ENCODE measurements at regions not wholly inside any gene's neighbourhood (a gene's known extent, or its start where the extent isn't known, plus 50 kb on each side); places are given as distances from the start of the nearest gene placed in this dataset.

GRCh38 chr14:101369194-101369915 is 191.9 kb upstream of the DIO3 start:
- ChIA-PET CTCF (ENCODE audit: unreplicated experiment) (no interaction called here), POLR2A (no interaction called here)
- Histone ChIP-seq H4K20me1 (ENCODE audit: insufficient read depth, low read length) (no peaks in the 10 kb centered on the region), H3K27ac (ENCODE audit: low read depth, low read length, poor library complexity, severe bottlenecking) (no peak overlapping the region), H3K4me2 (ENCODE audit: low read length) (no peak overlapping the region), H3K4me1 (ENCODE audit: insufficient read depth, low read length, poor library complexity, severe bottlenecking) (peaks cover 52% of the 10 kb centered on the region), H3K9me3 (ENCODE audit: low read length) (no peaks in the 10 kb centered on the region), H2AFZ (ENCODE audit: low read length) (no peak overlapping the region), H3K36me3 (ENCODE audit: insufficient read depth, low read length) (no peaks in the 10 kb centered on the region), H3K79me2 (ENCODE audit: insufficient read depth, low read depth, low read length) (no peaks in the 10 kb centered on the region), H3K4me3 (ENCODE audit: low read depth, low read length, poor library complexity, severe bottlenecking) (no peak overlapping the region), H3K9me2 (ENCODE audit: insufficient read depth, low read length) (no peaks in the 10 kb centered on the region)
- TF ChIP-seq CTCF (conservative IDR thresholded peaks at IDR 0.05; ENCODE audit: low read length) (no peak), EZH2phosphoT487 (IDR thresholded peaks at IDR 0.05; ENCODE audit: borderline replicate concordance, low read depth, low read length) (no peak)
- intact Hi-C loops (cut with micrococcal nuclease; ENCODE audit: unreplicated experiment) = loop anchor here (10.0 kb wide), 1 partner anchor 195 kb away; the partner anchor contains the start of gene DIO3
- BruUV-seq (replicated peaks) = no TSS peak
- no peak for DNase-seq (ENCODE audit: low spot score)

GRCh38 chr14:101369916-101370592 is 191.2 kb upstream of the DIO3 start:
- TF ChIP-seq EZH2phosphoT487 (IDR thresholded peaks at IDR 0.05; ENCODE audit: borderline replicate concordance, low read depth, low read length) (no peak), CTCF (conservative IDR thresholded peaks at IDR 0.05; ENCODE audit: low read length) (no peak)

More at GRCh38 chr14:101369916-101370592, 191.2 kb upstream of the DIO3 start:
- Histone ChIP-seq H3K4me2 (ENCODE audit: low read length) (no peak overlapping the region), H3K27ac (ENCODE audit: low read depth, low read length, poor library complexity, severe bottlenecking) (no peak overlapping the region), H3K4me1 (ENCODE audit: insufficient read depth, low read length, poor library complexity, severe bottlenecking) (peaks cover 45% of the 10 kb centered on the region), H2AFZ (ENCODE audit: low read length) (no peak overlapping the region), H3K4me3 (ENCODE audit: low read depth, low read length, poor library complexity, severe bottlenecking) (no peak overlapping the region), H3K79me2 (ENCODE audit: insufficient read depth, low read depth, low read length) (no peaks in the 10 kb centered on the region), H3K36me3 (ENCODE audit: insufficient read depth, low read length) (no peaks in the 10 kb centered on the region), H3K9me2 (ENCODE audit: insufficient read depth, low read length) (no peaks in the 10 kb centered on the region), H4K20me1 (ENCODE audit: insufficient read depth, low read length) (no peaks in the 10 kb centered on the region), H3K9me3 (ENCODE audit: low read length) (no peaks in the 10 kb centered on the region)
- intact Hi-C loops (cut with micrococcal nuclease; ENCODE audit: unreplicated experiment) = loop anchor here (10.0 kb wide), 1 partner anchor 195 kb away; the partner anchor contains the start of gene DIO3
- CTCF ChIA-PET (ENCODE audit: unreplicated experiment) = no interaction called here
- POLR2A ChIA-PET = no interaction called here
- no TSS peak for BruUV-seq (replicated peaks)
- DNase-seq (ENCODE audit: low spot score) = no peak

Measured in OCI-LY7 (cell line).